ENCODE measurements at regions not wholly inside any gene's neighbourhood (a gene's known extent, or its start where the extent isn't known, plus 50 kb on each side); places are given as distances from the start of the nearest gene placed in this dataset.

GRCh38 chr6:169960003-169960344, 208.6 kb downstream of the ERMARD start:
- TF ChIP-seq CTCF (IDR thresholded peaks at IDR 0.05) (no peak), POLR2A (IDR thresholded peaks at IDR 0.05) (no peak)
